SH-SY5Y (cell line): ENCODE measurements at regions not wholly inside any gene's neighbourhood (a gene's known extent, or its start where the extent isn't known, plus 50 kb on each side); places are given as distances from the start of the nearest gene placed in this dataset.
A peak's percentile ranks its signal among the peaks of the same experiment; 100 is the strongest.

ENCODE experiments used
- GATA2 ChIP-seq: IDR thresholded peaks from 2 replicates; pipeline ENCODE4 v1.6.1; 2011; ENCODE audit warnings: mild to moderate bottlenecking, low read depth, low read length
- GATA3 ChIP-seq: IDR thresholded peaks from 2 replicates; pipeline ENCODE4 v1.6.1; 2011; ENCODE audit warnings: low read depth, mild to moderate bottlenecking, low read length, moderate library complexity

DNA sequence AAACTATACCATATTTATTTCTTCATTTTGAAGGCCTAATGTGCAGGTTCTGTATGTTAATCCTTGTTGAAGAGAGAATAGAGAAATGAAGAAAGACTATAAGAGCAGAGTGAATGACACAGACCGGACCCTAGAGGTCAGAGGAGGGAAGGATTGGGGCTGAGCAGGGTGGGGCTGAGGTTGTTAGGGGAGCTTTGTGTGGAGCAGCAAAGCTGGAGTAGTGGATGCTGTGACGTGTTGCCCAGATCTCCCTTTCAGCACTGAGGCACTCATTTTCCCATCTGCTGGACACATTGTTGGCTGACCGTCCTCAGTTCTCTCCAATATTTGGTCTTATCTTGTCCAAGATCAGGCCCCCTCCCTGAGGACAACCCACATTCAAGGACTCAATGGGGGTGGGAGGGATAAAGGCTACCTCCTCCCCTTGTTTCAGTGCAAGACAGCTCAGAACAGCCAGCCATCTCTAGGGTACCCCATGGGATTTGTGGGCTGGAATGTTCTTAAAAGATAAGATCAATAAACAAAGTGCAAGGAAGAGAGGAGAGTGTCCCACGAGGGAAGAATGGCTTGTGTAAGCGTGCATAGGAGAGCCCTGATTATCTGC, 143.6 kb downstream of the TDRD15 start:
- TF ChIP-seq GATA3 (no peak), GATA2 (peak; percentile 54)

GRCh38 chr2:21268197-21268877, 144.6 kb downstream of the TDRD15 start:
- TF ChIP-seq GATA2 (no peak), GATA3 (no peak)

- TF ChIP-seq GATA2, result no peak
Observed at GRCh38 chr2:21268878-21269224, 145.1 kb downstream of the TDRD15 start.

GRCh38 chr2:21269382-21269781, 145.6 kb downstream of the TDRD15 start:
- TF ChIP-seq GATA2, result no peak
- no peak for TF ChIP-seq GATA3

GRCh38 chr2:21270083-21270491, 146.3 kb downstream of the TDRD15 start:
- TF ChIP-seq GATA3, result no peak
- no peak for TF ChIP-seq GATA2

- TF ChIP-seq GATA3 (no peak), GATA2 (no peak)
Observed at GRCh38 chr2:21270708-21271122, 146.9 kb downstream of the TDRD15 start.

GRCh38 chr2:21276163-21276562, 152.4 kb downstream of the TDRD15 start:
- TF ChIP-seq GATA2 (no peak), GATA3 (no peak)

GRCh38 chr2:21277068-21278056, 153.6 kb downstream of the TDRD15 start:
- TF ChIP-seq GATA3 (no peak), GATA2 (no peak)

- TF ChIP-seq GATA3 (no peak), GATA2 (no peak)
Observed at GRCh38 chr2:21279525-21279924, 155.8 kb downstream of the TDRD15 start.

DNA sequence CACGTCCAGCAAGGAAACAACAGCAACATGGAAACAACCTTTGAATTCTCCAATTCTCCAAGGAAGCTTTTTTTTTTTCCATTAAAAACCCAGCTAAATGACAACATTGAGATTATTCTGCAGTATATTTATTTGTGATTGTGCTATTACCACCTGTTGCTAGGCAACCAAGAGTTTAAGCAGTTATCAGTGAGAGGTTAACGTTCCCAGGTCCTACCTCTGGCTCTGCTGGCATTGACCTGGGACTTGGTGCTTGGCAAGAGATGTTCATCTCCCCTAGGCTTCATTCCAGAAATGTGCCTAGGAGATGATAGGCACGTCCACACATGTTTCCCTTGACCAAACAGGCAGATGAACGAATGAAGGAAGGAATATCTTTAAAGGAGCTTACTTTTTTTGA, 157.0 kb downstream of the TDRD15 start:
- TF ChIP-seq GATA2, result no peak
- no peak for TF ChIP-seq GATA3

- TF ChIP-seq GATA3 (no peak), GATA2 (no peak)
Observed at GRCh38 chr2:21281384-21281783, 157.6 kb downstream of the TDRD15 start.

- peak; percentile 100 for TF ChIP-seq GATA2
- TF ChIP-seq GATA3, result peak; percentile 98
Observed at GRCh38 chr2:21281791-21282514, 158.2 kb downstream of the TDRD15 start.

DNA sequence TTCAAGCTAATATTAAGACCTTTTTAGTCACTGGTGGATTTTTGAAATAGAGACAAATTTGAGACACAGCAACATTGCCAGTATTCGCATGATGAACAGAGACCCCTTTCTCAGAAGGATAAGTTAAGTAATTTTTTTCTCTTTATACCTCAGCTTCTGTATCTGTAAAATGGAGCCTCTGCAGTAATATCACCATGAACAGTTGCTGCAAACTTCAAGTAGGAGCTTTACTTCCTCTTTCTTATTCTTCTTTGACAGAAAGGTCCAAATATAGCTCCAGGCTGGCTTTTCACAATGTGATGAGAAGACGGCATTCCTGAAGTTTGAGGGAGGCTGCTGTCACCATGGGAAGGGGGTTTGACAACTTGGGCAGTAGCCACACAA, 158.7 kb downstream of the TDRD15 start:
- no peak for TF ChIP-seq GATA3

DNA sequence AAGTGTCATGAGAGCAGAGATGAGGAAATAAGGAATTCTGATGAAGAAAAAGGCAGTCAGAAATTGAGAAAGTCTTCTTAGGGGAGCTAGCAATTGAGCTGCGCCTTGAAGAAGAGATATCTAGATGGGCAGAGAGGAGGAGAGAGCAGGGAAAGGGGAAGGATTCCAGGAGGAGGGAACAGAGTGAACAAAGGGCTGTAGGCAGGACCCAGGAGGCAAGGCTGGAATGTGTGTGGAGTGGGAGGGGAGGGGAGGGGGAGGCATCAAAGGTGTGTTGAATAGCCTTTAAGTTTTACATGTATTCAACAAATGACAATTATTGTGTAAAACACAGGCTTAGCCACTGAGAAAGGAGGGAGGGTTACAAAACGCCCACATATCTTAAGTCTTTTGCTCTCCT, 164.5 kb downstream of the TDRD15 start:
- TF ChIP-seq GATA2 (no peak), GATA3 (no peak)
